Esophagus squamous epithelium (tissue), 4 donors: ENCODE measurements at regions not wholly inside any gene's neighbourhood (a gene's known extent, or its start where the extent isn't known, plus 50 kb on each side); places are given as distances from the start of the nearest gene placed in this dataset.

Source experiments
- POLR2A ChIP-seq, 4 donors: fragments of 450-650 bp; IDR thresholded peaks; one replicate each; pipeline ENCODE4 v1.6.1; 2017; ENCODE audit warnings: antibody characterized with exemption in 4 of 4, mild to moderate bottlenecking in 4 of 4, moderate library complexity in 3 of 4
- TF ChIP-seq, protein P1 (sequence below), 6 experiments: fragments of 450-650 bp in 4 of 6; fragments of 200-600 bp in 2 of 6; sonication (generic) in 2 of 6; IDR thresholded peaks; one replicate each; pipeline ENCODE4 v1.5.1; 2016 to 2019; ENCODE audit warnings: antibody characterized with exemption in 6 of 6, mild to moderate bottlenecking in 4 of 6, moderate library complexity in 4 of 6

DNA sequence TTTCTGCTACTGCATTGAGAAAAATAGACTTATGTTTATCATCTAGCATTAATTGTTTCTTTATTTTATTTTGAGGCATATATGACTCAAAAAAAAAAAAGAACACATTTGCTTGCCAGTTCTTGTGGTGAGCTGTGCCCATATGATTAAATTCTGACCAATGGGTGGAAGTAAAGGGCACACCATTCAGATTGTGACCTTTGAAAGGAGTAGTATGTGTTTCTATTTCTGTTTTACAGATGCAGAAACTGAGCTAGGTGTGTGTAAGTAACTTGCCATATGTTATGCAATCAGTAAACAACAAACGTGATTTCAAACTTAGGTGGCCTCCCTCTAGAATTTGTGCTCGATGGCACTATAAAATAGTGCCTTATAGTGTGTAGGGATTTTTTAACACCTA lies 368.1 kb upstream of the EDIL3 start:
- TF ChIP-seq, protein P1, sequence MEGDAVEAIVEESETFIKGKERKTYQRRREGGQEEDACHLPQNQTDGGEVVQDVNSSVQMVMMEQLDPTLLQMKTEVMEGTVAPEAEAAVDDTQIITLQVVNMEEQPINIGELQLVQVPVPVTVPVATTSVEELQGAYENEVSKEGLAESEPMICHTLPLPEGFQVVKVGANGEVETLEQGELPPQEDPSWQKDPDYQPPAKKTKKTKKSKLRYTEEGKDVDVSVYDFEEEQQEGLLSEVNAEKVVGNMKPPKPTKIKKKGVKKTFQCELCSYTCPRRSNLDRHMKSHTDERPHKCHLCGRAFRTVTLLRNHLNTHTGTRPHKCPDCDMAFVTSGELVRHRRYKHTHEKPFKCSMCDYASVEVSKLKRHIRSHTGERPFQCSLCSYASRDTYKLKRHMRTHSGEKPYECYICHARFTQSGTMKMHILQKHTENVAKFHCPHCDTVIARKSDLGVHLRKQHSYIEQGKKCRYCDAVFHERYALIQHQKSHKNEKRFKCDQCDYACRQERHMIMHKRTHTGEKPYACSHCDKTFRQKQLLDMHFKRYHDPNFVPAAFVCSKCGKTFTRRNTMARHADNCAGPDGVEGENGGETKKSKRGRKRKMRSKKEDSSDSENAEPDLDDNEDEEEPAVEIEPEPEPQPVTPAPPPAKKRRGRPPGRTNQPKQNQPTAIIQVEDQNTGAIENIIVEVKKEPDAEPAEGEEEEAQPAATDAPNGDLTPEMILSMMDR (IDR thresholded peaks at IDR 0.05), result no peak
- no peak for TF ChIP-seq POLR2A (IDR thresholded peaks at IDR 0.05)
